ENCODE measurements at regions not wholly inside any gene's neighbourhood (a gene's known extent, or its start where the extent isn't known, plus 50 kb on each side); places are given as distances from the start of the nearest gene placed in this dataset.
A peak's percentile ranks its signal among the peaks of the same experiment; 100 is the strongest.
"Not testable (repeated sequence)": the region's sequence is repeated elsewhere in the genome, so short reads cannot be mapped to it uniquely, and the experiment has no call there.

DNA sequence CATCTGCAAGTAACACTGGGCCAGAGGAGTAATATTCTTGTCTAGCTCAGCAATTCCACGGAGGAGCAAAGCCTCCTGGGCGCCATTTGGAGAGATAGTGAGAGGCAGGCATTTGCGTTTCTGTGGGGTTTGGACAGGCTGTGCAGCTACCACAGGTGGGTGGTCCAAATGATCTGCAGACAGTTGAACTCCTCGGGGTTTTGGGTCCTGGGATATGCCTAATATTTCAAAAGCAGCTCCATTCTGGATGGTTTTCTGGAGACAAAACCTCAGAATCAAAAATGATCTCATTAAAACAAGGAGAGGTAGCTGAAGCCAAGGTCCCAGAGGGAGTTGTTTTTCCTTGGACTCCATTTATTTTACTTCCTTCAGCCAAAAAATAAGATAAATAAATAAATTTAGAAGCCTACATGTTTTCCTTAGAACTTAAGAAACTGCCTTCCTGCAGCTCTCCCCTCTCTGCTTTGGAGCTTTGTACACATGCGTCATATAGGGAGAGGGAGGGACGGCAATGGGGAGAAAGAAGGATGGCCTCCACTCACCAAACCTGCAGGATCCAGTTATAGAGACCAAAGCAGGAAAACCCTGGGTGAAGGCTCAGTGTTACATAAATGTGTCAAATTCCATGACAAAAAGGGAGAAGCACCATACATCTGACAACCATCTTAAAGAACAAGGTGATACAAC is 227.3 kb upstream of the DAAM1 start:
- no peak for DNase-seq

DNA sequence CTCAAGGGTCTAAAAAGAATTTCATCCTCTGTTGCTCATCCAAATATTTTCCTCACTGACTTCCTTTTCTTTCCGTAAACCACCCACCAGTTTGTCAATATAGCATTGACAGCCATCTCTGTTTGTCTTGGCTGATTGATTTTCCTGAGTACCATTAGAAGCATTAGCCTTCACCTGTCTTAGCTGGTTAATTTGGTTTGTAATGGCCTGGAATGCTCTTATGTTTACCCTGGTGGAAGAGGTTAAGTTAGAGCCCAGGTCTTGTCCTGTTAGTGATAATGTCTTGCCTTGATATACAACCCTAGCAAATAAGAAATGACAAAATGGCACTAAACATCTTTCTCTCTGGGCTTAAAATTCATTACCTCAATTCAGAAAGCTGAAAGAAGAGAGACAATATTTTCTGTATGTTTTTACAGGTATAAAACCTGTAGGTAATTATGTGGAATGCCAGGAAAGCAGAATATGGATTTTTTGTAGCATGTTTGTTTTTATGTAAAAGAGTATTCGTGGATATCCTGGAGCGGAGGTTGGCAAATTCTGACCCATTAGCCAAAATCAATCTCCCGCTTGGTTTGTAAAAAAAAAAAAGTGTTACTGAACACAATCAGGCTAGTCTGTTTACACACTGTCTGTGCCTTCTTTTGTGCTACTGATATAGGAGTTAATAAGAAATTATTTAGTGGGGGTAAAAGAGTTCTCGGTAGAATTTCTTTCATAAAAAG is 224.4 kb upstream of the DAAM1 start:
- no peak for DNase-seq

DNA sequence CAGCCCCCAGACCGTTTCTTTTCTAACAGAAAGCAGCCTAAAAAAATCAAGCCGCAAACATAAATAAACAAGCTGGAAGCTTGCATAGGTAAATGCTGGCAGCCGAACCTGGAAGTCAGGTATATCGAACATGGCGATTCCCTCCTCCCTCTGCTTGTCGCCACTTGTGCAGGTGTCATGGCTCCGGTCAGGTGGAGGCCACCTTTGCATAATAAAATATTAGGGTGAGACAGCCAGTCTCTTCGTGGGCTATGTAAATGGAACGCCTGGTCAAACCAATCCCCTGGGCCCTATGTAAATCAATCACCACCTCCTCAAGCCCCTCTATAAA is 223.9 kb upstream of the DAAM1 start:
- no peak for DNase-seq

DNA sequence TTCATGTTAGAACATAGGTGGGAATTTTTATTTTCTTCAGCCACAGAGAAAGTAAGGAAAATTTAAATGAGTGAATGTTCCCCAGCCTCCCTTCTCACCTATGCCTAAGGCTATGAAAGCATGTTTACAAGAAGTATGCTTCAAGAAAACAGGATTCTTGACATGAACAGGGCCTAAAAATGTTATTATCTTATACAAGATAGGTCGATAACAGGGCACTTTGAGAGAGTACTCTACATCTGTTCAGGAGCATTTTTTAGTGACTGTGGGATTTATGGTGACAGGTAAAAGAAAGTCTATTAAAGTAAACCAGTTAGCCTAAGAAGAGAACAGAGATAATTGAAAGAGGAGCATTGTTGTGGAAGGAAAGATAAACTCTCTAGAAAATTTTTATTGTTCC is 222.9 kb upstream of the DAAM1 start:
- no peak for DNase-seq

DNA sequence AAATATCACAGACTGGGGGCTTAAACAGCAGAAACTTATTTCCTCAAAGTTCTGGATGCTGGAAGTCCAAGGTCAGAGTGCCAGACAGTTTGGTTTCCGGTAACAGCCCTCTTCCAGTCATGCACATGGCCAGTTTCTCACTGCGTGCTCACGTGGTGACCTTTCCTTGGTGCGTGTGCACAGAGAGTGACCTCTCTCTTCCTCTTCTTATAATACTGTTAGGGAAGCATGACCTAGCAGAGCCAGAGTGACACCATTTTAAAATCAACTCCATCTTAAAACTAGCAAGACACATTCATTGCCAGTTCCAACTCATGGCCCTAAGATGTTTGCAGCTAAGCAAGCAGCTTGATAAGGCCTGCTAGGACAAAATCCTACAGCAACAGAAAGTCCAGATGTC is 221.5 kb upstream of the DAAM1 start:
- no peak for DNase-seq

DNA sequence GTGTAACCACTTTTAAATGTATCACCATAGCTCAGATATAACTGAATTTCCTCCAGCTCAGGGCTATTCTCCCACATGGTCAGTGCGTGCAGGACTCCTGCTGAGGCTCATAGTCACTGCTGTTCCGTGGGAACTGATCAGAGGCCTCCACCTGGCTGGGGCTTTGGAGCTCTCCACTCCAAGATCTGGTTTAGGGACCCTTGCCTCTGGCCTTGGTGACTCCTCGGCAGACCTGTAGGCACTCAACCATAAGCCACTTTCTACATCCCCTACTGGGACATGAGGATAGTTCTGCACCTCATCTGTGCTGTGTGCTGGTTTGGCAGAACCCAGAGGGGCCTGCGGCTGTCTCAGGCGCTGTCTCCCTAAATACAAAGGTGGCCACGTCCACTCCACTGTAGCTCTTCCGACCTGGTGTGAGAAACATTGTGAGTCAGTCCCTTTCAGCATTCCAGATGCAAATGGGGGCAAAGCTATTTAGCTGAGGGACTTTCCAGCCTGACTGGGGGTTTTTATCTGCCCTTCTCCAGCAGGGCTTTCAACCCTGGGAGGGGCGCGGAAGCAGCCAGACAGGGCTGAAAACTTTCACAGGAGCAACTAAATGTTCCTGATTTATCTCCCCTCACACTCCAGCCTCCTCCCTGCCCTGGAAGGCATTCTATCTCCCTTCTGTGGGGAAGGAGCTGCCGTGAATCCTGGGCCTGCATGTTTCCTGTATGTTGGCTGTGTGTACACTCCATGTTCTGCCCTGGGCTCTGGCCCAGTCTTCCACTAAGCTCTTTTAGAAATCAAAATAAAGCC is 218.3 kb upstream of the DAAM1 start:
- no peak for DNase-seq

DNA sequence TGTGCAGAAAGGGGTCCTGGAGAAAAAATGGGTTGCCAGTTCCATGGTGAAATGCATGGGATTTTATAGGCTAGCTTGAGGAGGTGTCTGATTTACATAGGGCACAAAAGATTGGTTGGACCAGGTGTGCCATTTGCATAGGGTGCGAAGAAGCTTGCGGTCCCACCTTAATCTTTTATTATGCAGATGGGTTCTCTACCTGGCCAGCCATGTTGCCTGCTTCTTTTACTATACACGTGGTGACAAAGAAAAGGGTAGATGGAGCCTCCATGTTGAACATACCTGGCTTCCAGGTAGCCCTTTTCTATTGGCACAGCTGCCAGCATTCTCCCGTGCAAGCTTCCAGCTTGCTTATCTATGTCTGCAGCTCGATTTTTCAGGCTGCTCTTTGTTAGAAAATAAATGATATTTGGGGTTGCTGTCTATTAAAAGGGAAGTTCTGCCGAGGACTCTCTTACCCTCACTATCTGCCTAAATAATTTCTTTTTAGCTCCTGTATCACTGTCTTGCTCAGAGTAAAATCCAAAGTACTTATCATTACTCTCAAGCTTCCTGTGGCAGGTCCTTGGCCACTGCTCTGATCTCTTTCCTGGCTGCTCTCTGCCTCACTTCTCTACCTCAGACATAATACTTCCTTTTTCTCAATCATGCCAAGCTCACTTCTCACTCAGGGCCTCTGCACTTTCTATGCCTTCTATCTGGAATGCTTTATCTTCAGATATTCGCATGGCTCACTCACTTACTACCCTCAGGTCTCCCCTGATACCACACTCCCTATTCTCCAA is 216.0 kb upstream of the DAAM1 start:
- peak; percentile 5 to 12 for DNase-seq

DNA sequence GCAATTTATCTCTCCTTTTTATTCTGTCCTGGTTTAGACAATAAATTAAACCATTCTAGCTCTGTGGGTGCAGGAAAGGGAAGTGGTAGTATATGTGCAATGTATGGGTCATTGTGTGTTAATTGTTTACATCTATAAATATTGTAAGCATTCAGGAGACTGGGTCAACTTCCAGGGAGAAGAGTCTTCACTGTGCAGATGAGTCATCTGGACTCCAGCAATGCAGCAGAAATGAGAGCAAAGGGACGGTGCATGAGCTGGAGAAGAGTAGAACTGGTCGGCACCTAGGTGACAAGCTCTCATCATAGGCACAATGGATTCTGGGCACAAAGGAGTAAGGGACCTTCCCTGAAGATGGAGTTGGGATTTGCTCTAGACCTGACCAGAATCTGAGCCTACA is 211.1 kb upstream of the DAAM1 start:
- DNase-seq, result no peak

DNA sequence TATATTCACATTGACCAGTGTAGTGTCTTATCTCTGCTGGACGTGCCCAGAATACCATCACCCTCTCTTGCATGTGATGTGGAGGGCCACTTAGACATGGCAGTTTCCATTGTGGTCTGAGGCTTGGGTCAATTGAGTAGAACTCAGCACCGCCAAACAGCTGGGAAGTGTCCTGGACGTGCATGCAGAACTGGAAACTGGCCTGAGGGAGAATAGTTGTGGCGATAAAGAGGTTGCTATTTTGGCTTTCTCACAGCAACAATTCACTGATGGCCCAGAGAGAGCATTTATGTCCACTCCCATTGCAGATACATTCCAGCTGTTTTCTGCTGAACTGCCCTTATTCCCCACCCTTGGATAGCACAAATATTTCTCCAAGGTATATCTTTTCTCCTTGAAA is 210.1 kb upstream of the DAAM1 start:
- no peak for DNase-seq

DNA sequence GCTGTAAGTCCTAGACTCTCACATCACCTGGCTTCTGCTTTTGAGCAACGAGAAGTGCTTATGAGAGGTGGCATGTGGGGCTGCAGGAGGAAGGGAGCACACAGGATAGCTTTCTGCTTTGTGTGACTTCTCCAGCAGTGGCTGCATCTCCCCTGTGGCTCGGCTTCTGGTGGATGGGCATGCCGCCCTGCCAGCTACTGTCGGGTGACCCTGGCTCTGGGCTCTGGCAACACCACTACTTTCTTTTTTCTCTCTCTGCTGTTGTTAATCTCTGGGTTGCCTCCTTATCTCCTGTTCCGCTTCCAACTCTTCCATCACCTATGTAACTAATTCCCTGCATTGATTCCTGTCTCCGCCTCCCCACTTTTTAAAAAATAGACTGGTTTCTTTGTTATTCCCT is 209.1 kb upstream of the DAAM1 start:
- DNase-seq, result no peak

DNA sequence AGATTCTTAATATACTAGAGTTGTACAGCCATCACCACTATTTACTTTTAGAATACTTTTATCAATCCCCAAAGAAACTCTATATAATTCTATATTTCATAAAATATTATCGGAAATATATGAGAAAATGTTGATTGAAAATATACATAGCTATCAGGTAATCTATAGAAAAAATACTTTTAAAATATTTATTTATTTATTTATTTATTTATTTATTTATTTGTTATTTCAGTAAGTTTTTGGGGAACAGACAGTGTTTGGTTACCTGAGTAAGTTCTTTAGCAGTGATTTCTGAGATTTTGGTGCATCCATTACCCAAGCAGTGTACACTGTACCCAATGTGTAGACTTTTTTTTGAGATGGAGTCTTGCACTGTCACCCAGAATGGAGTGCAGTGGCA is 206.6 kb upstream of the DAAM1 start:
- no peak for DNase-seq

DNA sequence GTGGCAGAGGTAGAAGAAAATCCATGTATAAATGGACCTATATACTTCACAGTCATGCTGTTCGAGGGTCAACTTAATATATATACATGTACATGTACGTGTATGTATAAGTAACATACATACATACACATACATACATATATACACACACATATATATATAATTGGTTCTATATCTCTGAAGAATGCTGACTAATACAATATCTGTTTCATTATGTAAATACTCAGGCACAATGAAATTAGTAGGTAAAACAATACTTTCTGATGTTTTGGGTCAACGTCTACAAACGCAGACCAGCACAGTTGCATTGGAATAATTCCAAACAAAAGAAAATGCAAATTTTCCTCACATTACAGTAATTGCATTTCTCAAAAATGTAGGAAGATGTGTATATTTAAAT is 202.7 kb upstream of the DAAM1 start:
- no peak for DNase-seq

DNA sequence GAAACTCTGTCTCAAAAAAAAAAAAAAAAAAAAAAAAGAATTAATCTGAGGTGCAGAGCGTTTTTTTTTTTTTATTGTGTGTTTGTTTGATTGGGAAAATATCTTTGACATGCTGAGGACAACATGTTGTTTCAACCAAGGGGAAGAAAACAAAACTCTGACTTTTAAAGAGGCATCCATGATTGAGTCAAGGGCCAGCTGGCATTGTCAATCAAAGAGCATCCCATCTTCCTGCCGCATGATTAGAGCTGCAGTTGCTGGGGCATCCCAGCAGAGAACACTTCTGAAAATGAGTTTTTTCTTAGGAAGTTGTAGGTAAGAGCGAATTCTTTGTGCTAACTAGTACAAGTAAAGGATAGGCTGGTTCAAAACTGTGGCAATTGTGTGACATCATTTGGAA is 200.9 kb upstream of the DAAM1 start:
- no peak for DNase-seq

DNA sequence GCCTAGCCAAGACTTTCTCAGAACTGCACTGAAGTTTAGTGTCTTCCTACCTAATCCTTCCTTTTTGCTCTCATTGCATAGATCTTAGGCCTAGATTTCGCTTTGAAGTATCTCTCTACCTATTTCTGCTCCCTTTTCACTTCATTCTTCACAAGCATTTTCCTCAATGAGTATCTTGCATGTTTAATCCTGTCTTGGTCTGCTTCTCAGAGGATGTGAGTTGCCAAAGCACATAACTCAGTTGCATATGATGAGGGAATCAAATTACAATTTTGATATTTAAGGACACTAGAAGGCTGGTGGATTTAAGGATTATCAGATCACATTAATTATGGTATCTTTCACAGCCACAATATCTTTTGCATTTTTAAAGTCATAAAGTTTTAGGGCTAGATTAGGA is 195.5 kb upstream of the DAAM1 start:
- DNase-seq, result no peak

DNA sequence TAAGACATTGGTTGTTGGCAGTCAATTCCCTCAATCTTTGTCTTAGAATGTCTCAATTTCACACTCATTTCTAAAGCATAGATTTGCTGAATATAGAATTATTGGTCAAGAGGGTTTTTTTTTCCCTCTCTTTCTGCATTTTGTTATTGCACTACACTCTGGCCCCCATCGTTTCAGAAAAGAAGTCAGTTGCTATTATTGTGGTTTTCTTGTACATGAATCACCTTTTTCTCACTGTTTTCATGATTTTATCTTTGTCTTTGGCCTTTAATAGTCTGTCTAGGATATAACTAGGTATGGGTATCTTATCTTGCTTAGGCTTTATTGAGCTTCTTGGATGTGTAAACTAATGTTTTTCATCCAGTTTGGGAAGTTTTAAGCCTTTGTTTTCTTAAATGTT is 194.3 kb upstream of the DAAM1 start:
- no peak for DNase-seq

DNA sequence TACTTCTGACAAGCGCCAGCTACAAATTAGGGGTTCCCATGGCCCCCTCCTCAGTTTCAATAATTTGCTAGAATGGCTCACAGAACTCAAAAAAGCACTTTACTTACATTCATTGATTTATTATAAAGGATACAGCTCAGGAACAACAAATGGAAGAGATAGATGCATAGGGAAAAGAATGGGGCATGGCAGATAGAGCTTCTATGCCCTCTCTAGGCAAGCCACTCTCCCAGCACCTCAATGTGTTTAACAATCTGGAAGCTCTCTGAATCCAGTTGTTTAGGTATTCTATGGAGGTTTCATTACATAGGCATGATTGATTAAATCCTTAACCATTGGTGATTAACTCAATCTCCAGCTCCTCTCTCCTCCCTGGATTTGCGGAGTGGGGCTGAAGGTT is 184.5 kb upstream of the DAAM1 start:
- DNase-seq, result no peak

DNA sequence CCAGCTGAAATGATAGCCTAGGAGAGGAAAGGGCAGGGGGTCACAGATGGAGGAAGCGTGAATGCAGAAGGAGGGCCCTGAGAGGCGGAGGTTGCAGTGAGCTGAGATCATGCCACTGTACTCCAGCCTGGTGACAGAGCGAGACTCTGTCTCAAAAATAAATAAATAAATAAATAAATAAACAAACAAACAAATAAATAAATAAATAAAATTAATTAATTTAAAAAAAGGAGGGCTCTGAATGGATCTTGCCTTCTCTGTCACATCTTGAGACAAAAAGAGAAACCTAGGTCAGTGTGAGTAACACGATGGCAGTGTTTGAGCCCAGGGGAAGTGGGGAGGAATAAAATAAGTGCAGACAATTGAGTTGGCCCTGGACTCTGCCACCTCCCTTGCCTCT is 182.3 kb upstream of the DAAM1 start:
- DNase-seq, result not testable (repeated sequence)

DNA sequence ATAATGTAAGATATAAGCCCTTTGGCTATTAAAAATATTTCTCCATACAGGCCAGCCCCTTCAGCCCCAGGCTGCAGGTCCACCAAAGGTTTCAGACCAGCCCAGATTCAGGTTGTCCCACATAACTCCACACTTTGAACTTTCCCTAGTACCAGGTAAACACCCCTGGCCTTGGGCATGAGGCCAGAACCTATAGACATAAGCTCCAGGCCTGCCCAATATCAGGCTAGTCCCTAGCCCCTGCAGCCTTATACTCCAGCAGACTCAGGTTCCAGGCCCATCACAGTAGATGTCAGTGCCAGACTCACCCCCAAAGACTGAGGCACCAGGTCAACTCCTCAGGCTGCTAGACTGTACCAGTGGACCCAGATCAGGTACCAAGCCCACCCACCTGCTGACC is 178.5 kb upstream of the DAAM1 start:
- DNase-seq, result no peak

DNA sequence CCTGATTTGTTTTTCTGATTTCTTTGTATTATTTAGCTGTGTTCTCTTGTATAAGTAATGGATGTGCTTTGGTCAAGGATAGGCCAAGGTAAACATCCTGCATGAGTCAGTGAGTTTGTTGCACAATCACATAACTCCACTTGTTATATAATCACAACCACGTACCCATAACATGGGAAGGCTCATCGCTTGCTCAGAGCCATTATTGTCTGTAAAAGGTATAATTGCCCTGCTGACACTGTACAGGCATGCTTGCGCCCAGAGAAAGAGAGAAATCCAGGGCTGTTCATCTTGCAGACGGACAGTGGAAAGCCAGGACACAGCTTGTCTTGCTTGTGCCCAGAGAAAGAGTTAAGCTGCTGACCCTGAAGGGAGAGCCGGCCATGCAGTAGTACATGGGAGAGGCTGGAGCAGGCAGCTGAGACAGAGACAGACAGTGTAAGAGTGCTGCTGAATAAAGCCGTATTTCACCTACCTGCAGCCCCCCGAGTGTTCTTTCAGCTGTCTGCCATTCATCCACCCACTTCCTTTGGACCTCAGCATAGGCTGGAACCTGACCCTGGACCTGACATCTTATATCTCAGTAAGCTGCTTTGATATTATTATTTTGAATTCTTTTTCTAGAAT is 174.7 kb upstream of the DAAM1 start:
- DNase-seq, result no peak

DNA sequence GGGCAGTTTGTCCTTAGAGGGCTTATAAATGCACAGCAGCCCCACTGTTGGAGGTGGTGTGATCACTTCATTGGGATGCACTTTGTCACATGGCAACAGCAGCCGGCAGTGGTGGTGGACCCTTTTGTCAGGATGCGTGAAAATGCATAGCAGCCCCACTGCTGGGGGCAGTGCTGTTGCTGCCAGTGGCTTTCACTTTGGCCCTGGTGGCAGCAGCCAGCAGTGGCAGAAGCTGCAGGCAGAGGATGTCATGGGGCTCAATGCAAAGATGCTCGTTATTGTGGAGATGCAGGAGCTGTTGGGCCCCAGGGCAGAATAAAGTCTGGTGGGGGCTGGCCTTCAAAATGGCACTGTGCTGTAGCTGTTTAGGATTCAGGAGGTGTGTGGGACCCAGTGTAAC is 173.0 kb upstream of the DAAM1 start:
- DNase-seq, result no peak

DNA sequence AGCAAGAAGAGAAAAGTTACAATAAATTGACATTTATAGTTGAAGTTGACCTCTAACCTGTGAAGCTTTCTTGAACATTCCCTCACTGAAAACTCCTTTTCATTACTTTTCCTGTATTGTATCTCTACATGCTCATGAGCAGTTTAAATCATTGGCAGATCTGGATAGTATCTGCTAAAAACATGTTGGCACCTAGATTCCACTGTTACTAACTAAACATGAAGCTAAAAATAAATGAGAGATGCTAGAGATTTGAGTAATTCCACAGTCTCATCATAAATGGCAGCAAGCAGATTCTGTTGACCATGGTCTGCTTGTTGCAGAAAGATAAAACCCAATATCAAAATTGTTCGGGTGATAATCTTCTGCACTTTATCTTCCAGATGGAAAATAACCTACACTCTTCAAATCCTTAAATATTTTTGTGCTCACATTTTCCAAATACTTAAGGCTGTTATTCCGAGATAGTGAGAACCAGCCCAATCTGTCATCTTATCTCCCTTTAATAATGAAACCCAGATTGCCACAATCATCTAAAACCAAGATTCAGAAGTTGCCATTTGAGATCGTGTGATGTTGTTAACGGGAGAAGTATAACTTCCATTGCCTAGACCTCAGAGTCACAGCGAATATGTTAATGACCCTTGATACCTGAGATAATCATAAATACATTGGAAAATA is 171.0 kb upstream of the DAAM1 start:
- DNase-seq, result no peak

DNA sequence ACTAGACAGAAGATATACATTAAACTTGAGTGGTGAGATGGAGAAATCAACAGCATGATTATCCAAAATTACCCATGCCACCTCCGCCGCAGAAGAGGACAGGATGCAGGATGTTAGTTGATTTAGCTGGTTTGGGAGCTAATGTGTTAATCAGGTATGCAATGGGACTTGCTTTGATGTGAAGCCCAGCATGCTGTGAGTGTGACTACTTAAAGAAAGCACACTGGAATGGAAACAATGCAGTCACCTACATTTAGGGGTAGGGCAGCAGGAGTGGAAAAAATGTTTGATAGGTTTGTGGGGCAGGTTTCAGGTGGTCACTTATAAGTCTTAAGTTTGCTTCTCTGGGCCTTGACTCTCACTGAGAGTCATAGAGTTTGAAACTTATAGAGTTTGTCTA is 170.0 kb upstream of the DAAM1 start:
- no peak for DNase-seq

All from AML-193 (cell line).